Liver (tissue), 8 donors: ENCODE measurements at regions not wholly inside any gene's neighbourhood (a gene's known extent, or its start where the extent isn't known, plus 50 kb on each side); places are given as distances from the start of the nearest gene placed in this dataset.

Source experiments
- DNase-seq: peaks from one replicate; pipeline ENCODE4 v3.0.0-alpha.2; 2017; ENCODE audit warnings: low spot score
- H3K27ac ChIP-seq, 2 donors: one replicate each; pipeline ENCODE4 v1.7.0; 2013; ENCODE audit warnings: inconsistent platforms in 2 of 2, low read length in 2 of 2, control low read depth in 1 of 2, low read depth in 1 of 2, mild to moderate bottlenecking in 1 of 2
- H3K27me3 ChIP-seq, 4 donors: one replicate each; pipeline versions ENCODE4 v1.6.1 to v1.7.0; 2013; ENCODE audit warnings: low read length in 3 of 4, inconsistent platforms in 1 of 4, mild to moderate bottlenecking in 1 of 4, moderate library complexity in 1 of 4; ENCODE audit not compliant: control insufficient read depth in 4 of 4, insufficient read depth in 4 of 4
- H3K36me3 ChIP-seq, 4 donors: one replicate each; pipeline versions ENCODE4 v1.6.1 to v1.7.0; 2013; ENCODE audit warnings: low read length in 3 of 4, mild to moderate bottlenecking in 3 of 4, low read depth in 1 of 4, moderate library complexity in 1 of 4; ENCODE audit not compliant: control insufficient read depth in 4 of 4, insufficient read depth in 3 of 4
- H3K4me1 ChIP-seq, 4 donors: one replicate each; pipeline versions ENCODE4 v1.6.1 to v1.7.0; 2013; ENCODE audit warnings: low read length in 3 of 4, mild to moderate bottlenecking in 3 of 4, moderate library complexity in 1 of 4; ENCODE audit not compliant: control insufficient read depth in 4 of 4, insufficient read depth in 4 of 4
- H3K4me3 ChIP-seq, 3 donors: one replicate each; pipeline versions ENCODE4 v1.6.1 to v1.7.0; 2013; ENCODE audit warnings: low read length in 3 of 3, control low read depth in 1 of 3, low read depth in 1 of 3, mild to moderate bottlenecking in 1 of 3
- H3K9ac ChIP-seq, 2 donors: one replicate each; pipeline ENCODE4 v1.7.0; 2013; ENCODE audit warnings: low read length in 2 of 2, mild to moderate bottlenecking in 2 of 2, moderate library complexity in 2 of 2, control low read depth in 1 of 2, low read depth in 1 of 2
- H3K9me3 ChIP-seq, 4 donors: one replicate each; pipeline versions ENCODE4 v1.6.1 to v1.7.0; 2013; ENCODE audit warnings: low read length in 3 of 4; ENCODE audit not compliant: control insufficient read depth in 4 of 4
- EGR1 ChIP-seq, 2 donors: IDR thresholded peaks; 2 replicates each; pipeline ENCODE4 v1.6.1; 2016 to 2018; ENCODE audit warnings: antibody characterized with exemption in 2 of 2, low read depth in 2 of 2
- FOXA1 ChIP-seq: IDR thresholded peaks from 2 replicates; pipeline ENCODE4 v1.6.1; 2016; ENCODE audit warnings: antibody characterized with exemption
- FOXA2 ChIP-seq: IDR thresholded peaks from 2 replicates; pipeline ENCODE4 v1.6.1; 2016; ENCODE audit warnings: antibody characterized with exemption
- GABPA ChIP-seq, 2 donors: IDR thresholded peaks in 1 of 2; conservative IDR thresholded peaks in 1 of 2; 2 replicates each; pipeline ENCODE4 v1.6.1; 2016; ENCODE audit warnings: antibody characterized with exemption in 2 of 2, mild to moderate bottlenecking in 1 of 2, moderate library complexity in 1 of 2
- HNF4A ChIP-seq, 2 donors: conservative IDR thresholded peaks; 2 replicates each; pipeline ENCODE4 v1.6.1; 2016; ENCODE audit warnings: antibody characterized with exemption in 2 of 2, mild to moderate bottlenecking in 2 of 2
- JUND ChIP-seq, 2 donors: IDR thresholded peaks; 2 replicates each; pipeline ENCODE4 v1.6.1; 2016; ENCODE audit warnings: antibody characterized with exemption in 2 of 2
- NR2F2 ChIP-seq: IDR thresholded peaks from 2 replicates; pipeline ENCODE4 v1.6.1; 2016; ENCODE audit warnings: antibody characterized with exemption
- RXRA ChIP-seq, 2 donors: IDR thresholded peaks; 2 replicates each; pipeline ENCODE4 v1.6.1; 2017 to 2018; ENCODE audit warnings: antibody characterized with exemption in 2 of 2, mild to moderate bottlenecking in 1 of 2
- SP1 ChIP-seq: IDR thresholded peaks from 2 replicates; pipeline ENCODE4 v1.6.1; 2018; ENCODE audit warnings: antibody characterized with exemption, mild to moderate bottlenecking
- TAF1 ChIP-seq: conservative IDR thresholded peaks from 2 replicates; pipeline ENCODE4 v1.6.1; 2016; ENCODE audit warnings: antibody characterized with exemption, mild to moderate bottlenecking
- YY1 ChIP-seq: IDR thresholded peaks from 2 replicates; pipeline ENCODE4 v1.6.1; 2016; ENCODE audit warnings: antibody characterized with exemption, mild to moderate bottlenecking
- WGBS: extraction: QIAGEN DNeasy Blood & Tissue Kit; methylation state at CpG from one replicate; pipeline ENCODE4 v1.1.7; 2013; 5-methylcytosine and 5-hydroxymethylcytosine counted together
- TF ChIP-seq, protein P1 (sequence below): fragments of 150-350 bp; IDR thresholded peaks from 2 replicates; pipeline ENCODE4 v1.5.1; 2017; ENCODE audit warnings: improper control_type of control experiment, low read depth, low read length; ENCODE audit not compliant: missing input control
- TF ChIP-seq, protein P2 (sequence below): IDR thresholded peaks from 2 replicates; pipeline ENCODE4 v1.6.1; 2016; ENCODE audit warnings: antibody characterized with exemption
- TF ChIP-seq, protein P3 (sequence below): IDR thresholded peaks from 2 replicates; pipeline ENCODE4 v1.6.1; 2016; ENCODE audit warnings: antibody characterized with exemption
- TF ChIP-seq, protein P4 (sequence below): IDR thresholded peaks from 2 replicates; pipeline ENCODE4 v1.6.1; 2016; ENCODE audit warnings: antibody characterized with exemption
- TF ChIP-seq, protein P5 (sequence below): IDR thresholded peaks from 2 replicates; pipeline ENCODE4 v1.6.1; 2016; ENCODE audit warnings: antibody characterized with exemption, mild to moderate bottlenecking
- donor health status: healthy.
- donor health status: healthy.
- donor health status: healthy.
- donor health status: healthy.
- donor health status: healthy.

DNA sequence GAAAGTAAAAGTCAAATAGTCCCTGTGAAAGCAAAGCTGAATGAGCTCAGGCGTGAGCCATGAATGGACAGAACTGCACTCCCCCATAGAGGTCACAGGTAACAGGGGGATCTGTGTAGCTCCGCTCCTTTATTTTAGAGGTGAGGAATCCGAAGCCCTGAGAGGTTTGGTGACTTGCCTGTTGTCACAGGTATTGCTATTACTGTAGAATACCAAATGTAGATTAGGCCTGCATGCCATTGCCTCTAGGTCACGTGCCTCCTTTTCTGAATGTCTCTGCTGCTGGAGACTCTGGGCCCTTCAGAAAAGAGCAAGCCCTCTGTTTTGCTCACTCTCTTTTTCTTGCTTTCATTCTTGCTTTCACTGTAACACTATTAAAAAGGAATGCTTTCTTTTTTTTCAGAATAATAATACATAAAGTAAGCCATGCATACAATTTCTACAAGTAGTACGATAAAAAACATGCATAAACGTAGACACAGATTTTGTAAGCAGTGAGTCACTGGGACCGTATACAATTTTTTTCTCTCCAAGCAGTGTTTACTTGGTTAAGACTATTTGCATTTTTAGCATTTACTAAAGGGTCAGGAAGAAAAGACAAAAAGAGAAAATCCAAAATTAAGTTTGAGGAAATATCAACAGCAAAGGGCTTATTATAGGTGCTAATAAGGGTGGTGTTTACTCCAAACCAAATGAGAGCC lies 568.7 kb upstream of the ADAMTS16 start (continued):
- TF ChIP-seq, protein P1, sequence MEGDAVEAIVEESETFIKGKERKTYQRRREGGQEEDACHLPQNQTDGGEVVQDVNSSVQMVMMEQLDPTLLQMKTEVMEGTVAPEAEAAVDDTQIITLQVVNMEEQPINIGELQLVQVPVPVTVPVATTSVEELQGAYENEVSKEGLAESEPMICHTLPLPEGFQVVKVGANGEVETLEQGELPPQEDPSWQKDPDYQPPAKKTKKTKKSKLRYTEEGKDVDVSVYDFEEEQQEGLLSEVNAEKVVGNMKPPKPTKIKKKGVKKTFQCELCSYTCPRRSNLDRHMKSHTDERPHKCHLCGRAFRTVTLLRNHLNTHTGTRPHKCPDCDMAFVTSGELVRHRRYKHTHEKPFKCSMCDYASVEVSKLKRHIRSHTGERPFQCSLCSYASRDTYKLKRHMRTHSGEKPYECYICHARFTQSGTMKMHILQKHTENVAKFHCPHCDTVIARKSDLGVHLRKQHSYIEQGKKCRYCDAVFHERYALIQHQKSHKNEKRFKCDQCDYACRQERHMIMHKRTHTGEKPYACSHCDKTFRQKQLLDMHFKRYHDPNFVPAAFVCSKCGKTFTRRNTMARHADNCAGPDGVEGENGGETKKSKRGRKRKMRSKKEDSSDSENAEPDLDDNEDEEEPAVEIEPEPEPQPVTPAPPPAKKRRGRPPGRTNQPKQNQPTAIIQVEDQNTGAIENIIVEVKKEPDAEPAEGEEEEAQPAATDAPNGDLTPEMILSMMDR, result no peak
- no peak for TF ChIP-seq NR2F2
- no peak for TF ChIP-seq JUND (IDR thresholded peaks at IDR 0.05)
- TF ChIP-seq EGR1 (IDR thresholded peaks at IDR 0.05; ENCODE audit: low read depth in 2 of 2), result no peak
- no peak for TF ChIP-seq GABPA (IDR thresholded peaks at IDR 0.05 in 1 of 2, conservative IDR thresholded peaks at IDR 0.05 in 1 of 2)
- no peak for TF ChIP-seq TAF1
- no peak for TF ChIP-seq FOXA2
- TF ChIP-seq, protein P2, sequence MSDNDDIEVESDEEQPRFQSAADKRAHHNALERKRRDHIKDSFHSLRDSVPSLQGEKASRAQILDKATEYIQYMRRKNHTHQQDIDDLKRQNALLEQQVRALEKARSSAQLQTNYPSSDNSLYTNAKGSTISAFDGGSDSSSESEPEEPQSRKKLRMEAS, result no peak

DNA sequence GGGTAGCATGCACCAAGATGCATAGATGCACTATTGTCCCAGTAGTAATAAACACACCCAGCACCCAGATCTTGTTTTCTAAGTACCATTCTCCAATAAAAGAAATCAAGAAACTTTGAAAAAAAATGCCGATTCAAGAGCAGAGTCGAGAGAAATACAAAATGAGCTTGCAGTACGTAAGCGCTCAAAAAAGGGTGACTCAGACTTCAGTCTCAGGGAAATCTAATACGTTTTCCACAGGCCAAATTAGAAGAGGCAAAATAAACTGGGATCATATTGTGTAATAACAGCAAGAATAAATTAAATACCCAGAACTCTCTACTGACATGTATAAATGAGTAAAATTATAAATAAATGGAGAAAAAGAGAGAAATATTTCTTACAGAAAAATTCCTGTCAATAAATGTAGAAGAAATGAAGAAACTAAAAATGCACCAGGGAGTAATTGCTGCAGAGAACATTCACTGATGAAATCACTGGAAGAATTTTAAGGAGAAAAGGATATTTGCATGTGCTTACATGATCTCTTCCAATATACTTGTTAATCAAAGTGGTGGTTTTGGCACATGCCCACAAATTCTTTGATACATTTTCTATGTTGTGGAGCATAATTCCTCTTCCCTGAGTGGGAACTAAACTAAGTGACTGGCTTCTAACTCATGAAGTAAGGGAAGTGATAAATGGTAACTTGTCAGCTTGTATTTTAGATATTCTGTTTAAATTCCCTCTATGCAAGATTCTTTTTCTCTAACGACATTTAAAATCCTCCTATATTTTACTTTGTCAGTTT lies 567.6 kb upstream of the ADAMTS16 start:
- Histone ChIP-seq H3K4me3 (no peak overlapping the region), H3K9me3 (peaks cover 0 to 3% (median 1%) of the 10 kb centered on the region in 4 donors), H3K9ac (no peak overlapping the region), H3K36me3 (no peaks in the 10 kb centered on the region), H3K27ac (no peak overlapping the region), H3K4me1 (no peaks in the 10 kb centered on the region), H3K27me3 (no peaks in the 10 kb centered on the region)
- 90% methylated on average over 6 of the region's 6 CpGs for WGBS
- DNase-seq, result no peak
- TF ChIP-seq YY1 (no peak), GABPA (IDR thresholded peaks at IDR 0.05 in 1 of 2, conservative IDR thresholded peaks at IDR 0.05 in 1 of 2) (no peak), TAF1 (no peak), FOXA2 (no peak), JUND (IDR thresholded peaks at IDR 0.05) (no peak), RXRA (IDR thresholded peaks at IDR 0.05) (no peak), HNF4A (conservative IDR thresholded peaks at IDR 0.05) (no peak), EGR1 (IDR thresholded peaks at IDR 0.05; ENCODE audit: low read depth in 2 of 2) (no peak)
- TF ChIP-seq, protein P3, sequence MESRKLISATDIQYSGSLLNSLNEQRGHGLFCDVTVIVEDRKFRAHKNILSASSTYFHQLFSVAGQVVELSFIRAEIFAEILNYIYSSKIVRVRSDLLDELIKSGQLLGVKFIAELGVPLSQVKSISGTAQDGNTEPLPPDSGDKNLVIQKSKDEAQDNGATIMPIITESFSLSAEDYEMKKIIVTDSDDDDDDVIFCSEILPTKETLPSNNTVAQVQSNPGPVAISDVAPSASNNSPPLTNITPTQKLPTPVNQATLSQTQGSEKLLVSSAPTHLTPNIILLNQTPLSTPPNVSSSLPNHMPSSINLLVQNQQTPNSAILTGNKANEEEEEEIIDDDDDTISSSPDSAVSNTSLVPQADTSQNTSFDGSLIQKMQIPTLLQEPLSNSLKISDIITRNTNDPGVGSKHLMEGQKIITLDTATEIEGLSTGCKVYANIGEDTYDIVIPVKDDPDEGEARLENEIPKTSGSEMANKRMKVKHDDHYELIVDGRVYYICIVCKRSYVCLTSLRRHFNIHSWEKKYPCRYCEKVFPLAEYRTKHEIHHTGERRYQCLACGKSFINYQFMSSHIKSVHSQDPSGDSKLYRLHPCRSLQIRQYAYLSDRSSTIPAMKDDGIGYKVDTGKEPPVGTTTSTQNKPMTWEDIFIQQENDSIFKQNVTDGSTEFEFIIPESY, result no peak
- TF ChIP-seq, protein P4, sequence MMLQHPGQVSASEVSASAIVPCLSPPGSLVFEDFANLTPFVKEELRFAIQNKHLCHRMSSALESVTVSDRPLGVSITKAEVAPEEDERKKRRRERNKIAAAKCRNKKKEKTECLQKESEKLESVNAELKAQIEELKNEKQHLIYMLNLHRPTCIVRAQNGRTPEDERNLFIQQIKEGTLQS, result no peak

DNA sequence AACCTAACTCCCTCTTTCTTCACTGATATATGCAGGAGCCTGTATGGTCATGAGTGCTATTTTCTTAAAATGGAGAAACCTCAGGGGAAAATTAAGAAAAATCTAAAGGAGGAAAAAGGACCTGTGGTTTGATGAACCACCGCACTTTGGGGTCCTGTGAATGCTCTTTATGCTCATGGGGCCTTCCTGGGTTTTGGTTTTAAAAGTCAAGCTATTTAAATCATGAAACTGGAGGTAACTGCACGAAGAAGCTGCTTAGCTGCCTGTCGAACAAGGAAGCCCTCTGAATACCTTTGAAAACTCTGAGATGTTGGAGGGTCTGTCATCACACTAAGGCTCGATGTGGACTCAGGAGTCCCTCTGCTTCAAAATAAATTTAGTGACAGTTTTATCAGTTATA lies 564.5 kb upstream of the ADAMTS16 start:
- no peak overlapping the region for H3K27ac ChIP-seq
- WGBS, result 79% methylated on average over 4 of the region's 4 CpGs
- H3K27me3 ChIP-seq, result no peaks in the 10 kb centered on the region
- peaks cover 0 to 3% (median 0%) of the 10 kb centered on the region in 4 donors for H3K9me3 ChIP-seq
- no peak overlapping the region for H3K9ac ChIP-seq
- H3K36me3 ChIP-seq, result no peaks in the 10 kb centered on the region
- no peak for DNase-seq
- no peak overlapping the region for H3K4me3 ChIP-seq
- H3K4me1 ChIP-seq, result no peaks in the 10 kb centered on the region
- TF ChIP-seq FOXA1 (no peak), EGR1 (IDR thresholded peaks at IDR 0.05; ENCODE audit: low read depth in 2 of 2) (no peak), HNF4A (conservative IDR thresholded peaks at IDR 0.05) (no peak), YY1 (no peak), RXRA (IDR thresholded peaks at IDR 0.05) (no peak), TAF1 (no peak), SP1 (no peak)
- TF ChIP-seq, protein P5, sequence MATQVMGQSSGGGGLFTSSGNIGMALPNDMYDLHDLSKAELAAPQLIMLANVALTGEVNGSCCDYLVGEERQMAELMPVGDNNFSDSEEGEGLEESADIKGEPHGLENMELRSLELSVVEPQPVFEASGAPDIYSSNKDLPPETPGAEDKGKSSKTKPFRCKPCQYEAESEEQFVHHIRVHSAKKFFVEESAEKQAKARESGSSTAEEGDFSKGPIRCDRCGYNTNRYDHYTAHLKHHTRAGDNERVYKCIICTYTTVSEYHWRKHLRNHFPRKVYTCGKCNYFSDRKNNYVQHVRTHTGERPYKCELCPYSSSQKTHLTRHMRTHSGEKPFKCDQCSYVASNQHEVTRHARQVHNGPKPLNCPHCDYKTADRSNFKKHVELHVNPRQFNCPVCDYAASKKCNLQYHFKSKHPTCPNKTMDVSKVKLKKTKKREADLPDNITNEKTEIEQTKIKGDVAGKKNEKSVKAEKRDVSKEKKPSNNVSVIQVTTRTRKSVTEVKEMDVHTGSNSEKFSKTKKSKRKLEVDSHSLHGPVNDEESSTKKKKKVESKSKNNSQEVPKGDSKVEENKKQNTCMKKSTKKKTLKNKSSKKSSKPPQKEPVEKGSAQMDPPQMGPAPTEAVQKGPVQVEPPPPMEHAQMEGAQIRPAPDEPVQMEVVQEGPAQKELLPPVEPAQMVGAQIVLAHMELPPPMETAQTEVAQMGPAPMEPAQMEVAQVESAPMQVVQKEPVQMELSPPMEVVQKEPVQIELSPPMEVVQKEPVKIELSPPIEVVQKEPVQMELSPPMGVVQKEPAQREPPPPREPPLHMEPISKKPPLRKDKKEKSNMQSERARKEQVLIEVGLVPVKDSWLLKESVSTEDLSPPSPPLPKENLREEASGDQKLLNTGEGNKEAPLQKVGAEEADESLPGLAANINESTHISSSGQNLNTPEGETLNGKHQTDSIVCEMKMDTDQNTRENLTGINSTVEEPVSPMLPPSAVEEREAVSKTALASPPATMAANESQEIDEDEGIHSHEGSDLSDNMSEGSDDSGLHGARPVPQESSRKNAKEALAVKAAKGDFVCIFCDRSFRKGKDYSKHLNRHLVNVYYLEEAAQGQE, result no peak
- TF ChIP-seq, protein P4, result no peak
- TF ChIP-seq, protein P3, result no peak
- TF ChIP-seq, protein P2, result no peak
